ENCODE measurements at regions not wholly inside any gene's neighbourhood (a gene's known extent, or its start where the extent isn't known, plus 50 kb on each side); places are given as distances from the start of the nearest gene placed in this dataset.

- Histone ChIP-seq H3K4me1 (peaks cover 0 to 8% (median 0%) of the 10 kb centered on the region in 12 donors), H3K36me3 (no peaks in the 10 kb centered on the region)
- no peak for ATAC-seq
Measured at GRCh38 chr2:225120186-225120585, 77.9 kb upstream of the DOCK10 start.

GRCh38 chr2:225117051-225117716 lies 74.9 kb upstream of the DOCK10 start:
- no peak overlapping the region for H3K4me3 ChIP-seq
- peaks cover 0 to 8% (median 0%) of the 10 kb centered on the region in 12 donors for H3K4me1 ChIP-seq
- intact Hi-C loops (cut with DNase I): no loop called here
- no peaks in the 10 kb centered on the region for H3K27me3 ChIP-seq
- ATAC-seq (no peak), DNase-seq (no peak)
- no peaks in the 10 kb centered on the region for H3K36me3 ChIP-seq
- TF ChIP-seq POLR2A (IDR thresholded peaks at IDR 0.05): no peak
- peak overlapping the region in 1 of 12 donors; percentile 17 for H3K27ac ChIP-seq
- 63 to 82% (median 76%) methylated on average over 2 of the region's 2 CpGs for WGBS, 4 donors
- no peaks in the 10 kb centered on the region for H3K9me3 ChIP-seq

More at GRCh38 chr2:225120186-225120585, 77.9 kb upstream of the DOCK10 start:
- Histone ChIP-seq H3K27ac (no peak overlapping the region), H3K9me3 (no peaks in the 10 kb centered on the region), H3K4me3 (no peak overlapping the region), H3K27me3 (no peaks in the 10 kb centered on the region)
- intact Hi-C loops (cut with DNase I): loop anchor here in 6 of 10 donors (5.0 to 10.0 kb wide), 3 partner anchors 535 to 542 kb away; no protein-coding TSS in a partner anchor
- 48 to 61% (median 55%) methylated on average over 1 of the region's 1 CpG for WGBS, 4 donors
- TF ChIP-seq POLR2A (IDR thresholded peaks at IDR 0.05) (no peak), CTCF (IDR thresholded peaks at IDR 0.05) (no peak)
- no peak for DNase-seq

GRCh38 chr2:225114786-225115323 lies 72.6 kb upstream of the DOCK10 start:
- ATAC-seq (no peak), DNase-seq (no peak)
- Histone ChIP-seq H3K36me3 (no peaks in the 10 kb centered on the region), H3K4me1 (peaks cover 0 to 8% (median 0%) of the 10 kb centered on the region in 12 donors), H3K9me3 (no peaks in the 10 kb centered on the region), H3K4me3 (no peak overlapping the region), H3K27ac (no peak overlapping the region), H3K27me3 (no peaks in the 10 kb centered on the region)
- 83 to 91% (median 87%) methylated on average over 2 of the region's 2 CpGs for WGBS, 4 donors
- TF ChIP-seq CTCF (IDR thresholded peaks at IDR 0.05) (no peak), POLR2A (IDR thresholded peaks at IDR 0.05) (no peak)
- intact Hi-C loops (cut with DNase I): no loop called here

- Histone ChIP-seq H3K4me3 (no peak overlapping the region), H3K9me3 (no peaks in the 10 kb centered on the region), H3K27ac (no peak overlapping the region), H3K36me3 (no peaks in the 10 kb centered on the region), H3K4me1 (peaks cover 0 to 8% (median 0%) of the 10 kb centered on the region in 12 donors), H3K27me3 (no peaks in the 10 kb centered on the region)
- intact Hi-C loops (cut with DNase I): no loop called here
- 65 to 80% (median 76%) methylated on average over 3 of the region's 3 CpGs for WGBS, 4 donors
- DNase-seq (no peak), ATAC-seq (no peak)
- TF ChIP-seq POLR2A (IDR thresholded peaks at IDR 0.05) (no peak), CTCF (IDR thresholded peaks at IDR 0.05) (no peak)
Measured at GRCh38 chr2:225113371-225114015, 71.2 kb upstream of the DOCK10 start.
